ENCODE measurements at regions not wholly inside any gene's neighbourhood (a gene's known extent, or its start where the extent isn't known, plus 50 kb on each side); places are given as distances from the start of the nearest gene placed in this dataset.
"Not testable (repeated sequence)": the region's sequence is repeated elsewhere in the genome, so short reads cannot be mapped to it uniquely, and the experiment has no call there.

- no peak for DNase-seq
Observed at GRCh38 chr2:216774620-216775019, 79.3 kb upstream of the IGFBP5 start.

- DNase-seq = no peak
Observed at GRCh38 chr2:216774180-216774579, 78.8 kb upstream of the IGFBP5 start.

- DNase-seq = no peak
Observed at GRCh38 chr2:216773072-216773471, 77.7 kb upstream of the IGFBP5 start.

- no peak for DNase-seq
Observed at GRCh38 chr2:216770717-216771116, 75.4 kb upstream of the IGFBP5 start.

GRCh38 chr2:216770050-216770449 lies 74.7 kb upstream of the IGFBP5 start:
- no peak for DNase-seq

- no peak for DNase-seq
Observed at GRCh38 chr2:216769626-216770025, 74.3 kb upstream of the IGFBP5 start.

GRCh38 chr2:216768908-216769411 lies 73.6 kb upstream of the IGFBP5 start:
- DNase-seq = no peak

GRCh38 chr2:216765761-216766262 lies 70.5 kb upstream of the IGFBP5 start:
- DNase-seq = peak; percentile 83

- no peak for DNase-seq
Observed at GRCh38 chr2:216763396-216763795, 68.0 kb upstream of the IGFBP5 start.

- DNase-seq = no peak
Observed at GRCh38 chr2:216761809-216762208, 66.5 kb upstream of the IGFBP5 start.

- no peak for DNase-seq
Observed at GRCh38 chr2:216761133-216761532, 65.8 kb upstream of the IGFBP5 start.

GRCh38 chr2:216758256-216759155 lies 63.2 kb upstream of the IGFBP5 start:
- no peak for DNase-seq

GRCh38 chr2:216757532-216757931 lies 62.2 kb upstream of the IGFBP5 start:
- no peak for DNase-seq

- no peak for DNase-seq
Observed at GRCh38 chr2:216756435-216756834, 61.1 kb upstream of the IGFBP5 start.

GRCh38 chr2:216754812-216755211 lies 59.5 kb upstream of the IGFBP5 start:
- DNase-seq = no peak

GRCh38 chr2:216754336-216754735 lies 59.0 kb upstream of the IGFBP5 start:
- no peak for DNase-seq

GRCh38 chr2:216752855-216753505 lies 57.6 kb upstream of the IGFBP5 start:
- DNase-seq = no peak

GRCh38 chr2:216750750-216751149 lies 55.4 kb upstream of the IGFBP5 start:
- DNase-seq = not testable (repeated sequence)

GRCh38 chr2:216746268-216746667 lies 50.9 kb upstream of the IGFBP5 start:
- not testable (repeated sequence) for DNase-seq

GRCh38 chr2:216745453-216745852 lies 50.1 kb upstream of the IGFBP5 start:
- no peak for DNase-seq
